HepG2 (cell line): ENCODE measurements at regions not wholly inside any gene's neighbourhood (a gene's known extent, or its start where the extent isn't known, plus 50 kb on each side); places are given as distances from the start of the nearest gene placed in this dataset.

ENCODE experiments used
- ATAC-seq: fragments of 200-7000 bp; cut with Tn5 transposase; 3 replicates; pipeline ENCODE4 v1.9.1; 2020; ENCODE audit warnings: mild to moderate bottlenecking, moderate library complexity
- BruUV-seq: library from RNA; stranded (reverse); fragments of 400-500 nt; replicated peaks from 2 replicates; lab custom pipeline; 2021; lab: Mats Ljungman, UMichigan
- CTCF ChIA-PET: fragments of 300-600 bp; formaldehyde crosslinking; extraction: SDS; loops from one replicate; lab custom pipeline; 2021; ENCODE audit warnings: low total read pairs, inconsistent platforms, low intra/inter-chr PET ratio; lab: Yijun Ruan, JAX
- POLR2A ChIA-PET: fragments of 350-600 bp; sonication (Branson Sonifier 250); formaldehyde crosslinking; loops from one replicate; lab custom pipeline; 2020; ENCODE audit warnings: antibody characterized with exemption, inconsistent platforms; lab: Yijun Ruan, JAX
- DNase-seq: peaks from one replicate; pipeline ENCODE4 v3.0.0-alpha.2; 2015; ENCODE audit warnings: low spot score
- FAIRE-seq: peaks from 3 replicates; lab custom pipeline; 2011; peaks lifted over from hg19 to GRCh38; lab: Jason Lieb, UNC
- H2AFZ ChIP-seq: one replicate; pipeline ENCODE4 v1.6.1; 2011; ENCODE audit warnings: low read length, inconsistent platforms
- H3K27ac ChIP-seq: fragments of 300-600 bp; 3 replicates; pipeline ENCODE4 v1.8.0; 2011; ENCODE audit warnings: mixed run types, mild to moderate bottlenecking, mixed read lengths, low read length, inconsistent platforms; ENCODE audit not compliant: insufficient read depth; ENCODE audit errors: extremely low read length
- H3K27me3 ChIP-seq, 2 experiments: fragments of 200-600 bp in 1 of 2; 2 replicates in 1 of 2; 3 replicates in 1 of 2; pipeline versions ENCODE4 v1.6.0 to v1.8.0; 2011; ENCODE audit warnings: low read length in 2 of 2, mild to moderate bottlenecking in 2 of 2, moderate library complexity in 2 of 2, inconsistent platforms in 1 of 2; ENCODE audit not compliant: insufficient read depth in 2 of 2, control insufficient read depth in 1 of 2
- H3K36me3 ChIP-seq, 2 experiments: fragments of 200-600 bp in 1 of 2; replicated peaks in 1 of 2; 2 replicates in 1 of 2; 3 replicates in 1 of 2; pipeline versions ENCODE4 v1.5.1 to v1.8.0; 2011; ENCODE audit warnings: low read length in 2 of 2, inconsistent platforms in 1 of 2; ENCODE audit not compliant: insufficient read depth in 2 of 2, control insufficient read depth in 1 of 2
- H3K4me1 ChIP-seq: 2 replicates; pipeline ENCODE4 v1.5.1; 2012; ENCODE audit warnings: low read length, inconsistent platforms; ENCODE audit not compliant: insufficient read depth
- H3K4me2 ChIP-seq: 2 replicates; pipeline ENCODE4 v1.6.0; 2011; ENCODE audit warnings: low read depth, low read length, inconsistent platforms
- H3K4me3 ChIP-seq, 3 experiments: fragments of 200-600 bp in 1 of 3; sonication (generic), shearing (Covaris generic) in 1 of 3; replicated peaks in 1 of 3; 2 replicates each; pipeline ENCODE4 v1.5.1; 2011 to 2016; ENCODE audit warnings: low read length in 3 of 3, inconsistent platforms in 2 of 3, low read depth in 2 of 3, mild to moderate bottlenecking in 2 of 3, control low read depth in 1 of 3, mixed read lengths in 1 of 3; ENCODE audit not compliant: insufficient read depth in 1 of 3
- H3K79me2 ChIP-seq: one replicate; pipeline ENCODE4 v1.6.1; 2011; ENCODE audit warnings: low read length, inconsistent platforms; ENCODE audit not compliant: insufficient read depth
- H3K9ac ChIP-seq: 2 replicates; pipeline ENCODE4 v1.6.0; 2011; ENCODE audit warnings: mild to moderate bottlenecking, low read depth, low read length, inconsistent platforms; ENCODE audit not compliant: insufficient read depth
- H3K9me3 ChIP-seq: 2 replicates; pipeline ENCODE4 v1.5.1; 2012; ENCODE audit warnings: mild to moderate bottlenecking, low read length
- H4K20me1 ChIP-seq: 2 replicates; pipeline ENCODE4 v1.6.0; 2011; ENCODE audit warnings: inconsistent platforms, mild to moderate bottlenecking, low read length, moderate library complexity; ENCODE audit not compliant: insufficient read depth
- DPF2 ChIP-seq: sonication (generic); formaldehyde crosslinking; IDR thresholded peaks from 2 replicates; pipeline ENCODE4 v1.4.0; 2020; ENCODE audit warnings: mild to moderate bottlenecking, low read depth, missing genetic modification reagents, borderline replicate concordance
- HDAC1 ChIP-seq: sonication (generic); formaldehyde crosslinking; IDR thresholded peaks from 2 replicates; pipeline ENCODE4 v1.5.1; 2020; ENCODE audit warnings: mild to moderate bottlenecking, missing genetic modification reagents
- IKZF1 ChIP-seq: fragments of 450-650 bp; IDR thresholded peaks from 2 replicates; pipeline ENCODE4 v1.7.1; 2016
- KDM6A ChIP-seq: IDR thresholded peaks from 2 replicates; pipeline ENCODE4 v1.6.1; 2016; ENCODE audit warnings: low read depth
- PHF21A ChIP-seq: sonication (generic); formaldehyde crosslinking; IDR thresholded peaks from 2 replicates; pipeline ENCODE4 v1.5.0; 2020; ENCODE audit warnings: mild to moderate bottlenecking, missing genetic modification reagents
- RBM39 ChIP-seq: fragments of 200-400 bp; formaldehyde crosslinking; IDR thresholded peaks from one replicate; pipeline ENCODE4 v1.6.1; 2018; ENCODE audit warnings: antibody characterized with exemption, mild to moderate bottlenecking, low read depth, low read length; ENCODE audit not compliant: poor library complexity, severe bottlenecking
- SIN3B ChIP-seq: fragments of 150-350 bp; IDR thresholded peaks from 2 replicates; pipeline ENCODE4 v1.6.1; 2014; ENCODE audit warnings: low read length
- SMAD1 ChIP-seq: sonication (generic); formaldehyde crosslinking; IDR thresholded peaks from 2 replicates; pipeline ENCODE4 v1.4.0; 2020; ENCODE audit warnings: missing genetic modification reagents, low read depth, mild to moderate bottlenecking, borderline replicate concordance
- SMARCE1 ChIP-seq: fragments of 450-650 bp; IDR thresholded peaks from 2 replicates; pipeline ENCODE4 v1.6.1; 2017; ENCODE audit warnings: borderline replicate concordance
- SYNCRIP ChIP-seq: fragments of 200-400 bp; formaldehyde crosslinking; IDR thresholded peaks from 2 replicates; pipeline ENCODE4 v1.6.1; 2018; ENCODE audit warnings: mild to moderate bottlenecking, low read depth, low read length; ENCODE audit not compliant: insufficient read depth
- ZBTB20 ChIP-seq: sonication (generic); formaldehyde crosslinking; IDR thresholded peaks from 2 replicates; pipeline ENCODE4 v1.8.1; 2023; ENCODE audit warnings: missing genetic modification reagents, low read depth, mild to moderate bottlenecking, borderline replicate concordance
- ZFAT ChIP-seq: sonication (generic); formaldehyde crosslinking; conservative IDR thresholded peaks from 2 replicates; pipeline ENCODE4 v1.8.1; 2023; ENCODE audit warnings: missing genetic modification reagents, inconsistent platforms
- ZNF207 ChIP-seq: fragments of 450-650 bp; IDR thresholded peaks from 2 replicates; pipeline ENCODE4 v1.6.1; 2016; ENCODE audit warnings: antibody characterized with exemption, borderline replicate concordance
- ZNF354B ChIP-seq: sonication (generic); formaldehyde crosslinking; IDR thresholded peaks from 2 replicates; pipeline ENCODE4 v1.8.0; 2022; ENCODE audit warnings: mild to moderate bottlenecking, missing genetic modification reagents
- ZNF761 ChIP-seq: sonication (generic); formaldehyde crosslinking; conservative IDR thresholded peaks from 2 replicates; pipeline ENCODE4 v1.4.0; 2020; ENCODE audit warnings: mild to moderate bottlenecking, missing genetic modification reagents
- ZNF781 ChIP-seq: sonication (generic); formaldehyde crosslinking; IDR thresholded peaks from 2 replicates; pipeline ENCODE4 v1.5.1; 2020; ENCODE audit warnings: borderline replicate concordance, mild to moderate bottlenecking, missing genetic modification reagents; ENCODE audit errors: not compliant biosample characterization
- ZNF878 ChIP-seq: sonication (generic); formaldehyde crosslinking; IDR thresholded peaks from 2 replicates; pipeline ENCODE4 v1.8.1; 2023; ENCODE audit warnings: mild to moderate bottlenecking, missing genetic modification reagents, moderate library complexity
- ZNF883 ChIP-seq: sonication (generic); formaldehyde crosslinking; IDR thresholded peaks from 2 replicates; pipeline ENCODE4 v1.5.1; 2020; ENCODE audit warnings: mild to moderate bottlenecking, missing genetic modification reagents; ENCODE audit errors: not compliant biosample characterization
- ZSCAN9 ChIP-seq: IDR thresholded peaks from 2 replicates; pipeline ENCODE4 v1.6.1; 2016; ENCODE audit warnings: borderline replicate concordance
- WGBS: methylation state at CpG from one replicate; pipeline ENCODE4 v1.1.6; 2017; ENCODE audit warnings: low lambda C conversion rate; 5-methylcytosine and 5-hydroxymethylcytosine counted together
- in situ Hi-C: cut with HindIII; loops from 2 replicates; pipeline ENCODE4 v1.10.0; 2017; ENCODE audit warnings: low pct_unique_long_range_greater_than_20kb; ENCODE audit not compliant: extremely low pct_ligation_motif_present
- intact Hi-C: fragments of 100-400 bp; cut with micrococcal nuclease; formaldehyde crosslinking; loops from one replicate; pipeline ENCODE4 v1.10.0; 2022; ENCODE audit not compliant: unreplicated experiment
- TF ChIP-seq, protein P1 (sequence below): sonication (generic); formaldehyde crosslinking; IDR thresholded peaks from 2 replicates; pipeline ENCODE4 v1.5.0; 2020; ENCODE audit warnings: missing genetic modification reagents
- TF ChIP-seq, protein P2 (sequence below): sonication (generic); formaldehyde crosslinking; IDR thresholded peaks from 2 replicates; pipeline ENCODE4 v1.8.1; 2023; ENCODE audit warnings: mild to moderate bottlenecking, missing genetic modification reagents, borderline replicate concordance

DNA sequence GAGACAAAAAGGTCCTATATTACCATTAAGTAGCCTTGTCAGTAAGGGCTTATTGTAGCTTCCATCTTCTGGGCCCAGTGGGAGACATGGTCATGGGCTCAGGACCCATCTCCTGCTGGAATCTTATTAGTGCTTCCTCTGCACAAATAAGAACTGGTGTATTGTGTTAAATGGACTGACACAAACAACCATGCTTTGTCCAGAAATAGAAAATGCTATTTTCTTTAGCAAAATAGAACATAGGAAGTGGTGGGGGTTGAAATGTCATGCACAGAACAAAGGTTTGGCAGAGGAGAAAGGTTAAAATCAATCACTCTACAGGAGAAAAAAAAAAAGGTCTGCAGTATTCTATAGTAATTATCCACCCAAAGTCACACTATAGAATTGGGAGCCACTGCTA, 252.2 kb downstream of the ELAVL2 start:
- Histone ChIP-seq H4K20me1 (no peaks in the 10 kb centered on the region), H3K27ac (no peak overlapping the region), H3K4me3 (no peak overlapping the region), H3K79me2 (no peaks in the 10 kb centered on the region), H2AFZ (no peak overlapping the region), H3K9ac (no peak overlapping the region), H3K27me3 (no peaks in the 10 kb centered on the region), H3K9me3 (peaks cover 13% of the 10 kb centered on the region), H3K36me3 (no peaks in the 10 kb centered on the region), H3K4me1 (no peaks in the 10 kb centered on the region)
- CTCF ChIA-PET, result no interaction called here
- DNase-seq (no peak), ATAC-seq (no peak)
- no TSS peak for BruUV-seq
- POLR2A ChIA-PET, result no interaction called here
- in situ Hi-C loops, result no loop called here
- intact Hi-C loops, result loop anchor here (1.0 kb wide), 1 partner anchor 37 kb away; no protein-coding TSS in a partner anchor
- TF ChIP-seq SMARCE1, result no peak
- TF ChIP-seq, all 625 proteins: peak for 0
- no peak overlapping the region for H3K4me2 ChIP-seq
- no peak for FAIRE-seq

DNA sequence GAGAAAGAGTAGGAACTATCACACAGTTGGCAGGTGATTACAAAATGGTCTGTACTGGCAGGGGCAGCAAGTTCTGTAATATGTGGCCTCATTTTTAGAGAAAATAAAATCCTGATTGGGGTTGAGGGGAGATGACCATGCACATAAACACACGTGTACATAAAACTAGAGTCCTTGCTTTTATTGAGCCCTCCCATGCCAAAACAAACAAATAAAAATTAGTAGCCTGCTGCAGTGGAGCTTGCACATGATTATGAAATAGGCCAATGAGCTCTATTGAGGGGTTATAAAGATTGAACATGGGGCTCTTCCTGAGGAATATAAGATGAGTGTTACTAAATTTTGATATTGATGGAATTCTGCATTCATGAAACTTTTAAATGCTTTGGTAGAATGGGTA, 248.4 kb downstream of the ELAVL2 start:
- intact Hi-C loops, result no loop called here
- Histone ChIP-seq H4K20me1 (no peaks in the 10 kb centered on the region), H3K9me3 (peaks cover 6% of the 10 kb centered on the region), H2AFZ (no peak overlapping the region), H3K4me1 (no peaks in the 10 kb centered on the region), H3K4me2 (no peak overlapping the region), H3K9ac (no peak overlapping the region), H3K27ac (no peak overlapping the region), H3K27me3 (no peaks in the 10 kb centered on the region), H3K79me2 (no peaks in the 10 kb centered on the region), H3K4me3 (no peak overlapping the region), H3K36me3 (no peaks in the 10 kb centered on the region)
- in situ Hi-C loops, result no loop called here
- FAIRE-seq, result no peak
- WGBS, result 0% methylated on average over 1 of the region's 1 CpG
- no peak for DNase-seq
- POLR2A ChIA-PET, result no interaction called here
- no peak for ATAC-seq
- no TSS peak for BruUV-seq
- CTCF ChIA-PET, result no interaction called here
- TF ChIP-seq SIN3B (no peak), HDAC1 (CRISPR knock-in tag) (no peak), PHF21A (CRISPR knock-in tag) (no peak), ZSCAN9 (CRISPR knock-in tag) (no peak), ZNF883 (CRISPR knock-in tag) (no peak), ZNF354B (no peak), IKZF1 (no peak), ZNF878 (CRISPR knock-in tag) (no peak), DPF2 (CRISPR knock-in tag) (no peak), SYNCRIP (no peak), KDM6A (CRISPR knock-in tag) (no peak), ZNF761 (CRISPR knock-in tag) (no peak), SMAD1 (no peak), ZBTB20 (CRISPR knock-in tag) (no peak), ZFAT (CRISPR knock-in tag) (no peak), ZNF781 (CRISPR knock-in tag) (no peak), ZNF207 (no peak), RBM39 (no peak)
- TF ChIP-seq, protein P1, sequence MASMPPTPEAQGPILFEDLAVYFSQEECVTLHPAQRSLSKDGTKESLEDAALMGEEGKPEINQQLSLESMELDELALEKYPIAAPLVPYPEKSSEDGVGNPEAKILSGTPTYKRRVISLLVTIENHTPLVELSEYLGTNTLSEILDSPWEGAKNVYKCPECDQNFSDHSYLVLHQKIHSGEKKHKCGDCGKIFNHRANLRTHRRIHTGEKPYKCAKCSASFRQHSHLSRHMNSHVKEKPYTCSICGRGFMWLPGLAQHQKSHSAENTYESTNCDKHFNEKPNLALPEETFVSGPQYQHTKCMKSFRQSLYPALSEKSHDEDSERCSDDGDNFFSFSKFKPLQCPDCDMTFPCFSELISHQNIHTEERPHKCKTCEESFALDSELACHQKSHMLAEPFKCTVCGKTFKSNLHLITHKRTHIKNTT (CRISPR knock-in tag), result no peak
- TF ChIP-seq, protein P2, sequence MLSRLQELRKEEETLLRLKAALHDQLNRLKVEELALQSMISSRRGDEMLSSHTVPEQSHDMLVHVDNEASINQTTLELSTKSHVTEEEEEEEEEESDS (CRISPR knock-in tag), result no peak
